ENCODE measurements at regions not wholly inside any gene's neighbourhood (a gene's known extent, or its start where the extent isn't known, plus 50 kb on each side); places are given as distances from the start of the nearest gene placed in this dataset.
A peak's percentile ranks its signal among the peaks of the same experiment; 100 is the strongest.

DNA sequence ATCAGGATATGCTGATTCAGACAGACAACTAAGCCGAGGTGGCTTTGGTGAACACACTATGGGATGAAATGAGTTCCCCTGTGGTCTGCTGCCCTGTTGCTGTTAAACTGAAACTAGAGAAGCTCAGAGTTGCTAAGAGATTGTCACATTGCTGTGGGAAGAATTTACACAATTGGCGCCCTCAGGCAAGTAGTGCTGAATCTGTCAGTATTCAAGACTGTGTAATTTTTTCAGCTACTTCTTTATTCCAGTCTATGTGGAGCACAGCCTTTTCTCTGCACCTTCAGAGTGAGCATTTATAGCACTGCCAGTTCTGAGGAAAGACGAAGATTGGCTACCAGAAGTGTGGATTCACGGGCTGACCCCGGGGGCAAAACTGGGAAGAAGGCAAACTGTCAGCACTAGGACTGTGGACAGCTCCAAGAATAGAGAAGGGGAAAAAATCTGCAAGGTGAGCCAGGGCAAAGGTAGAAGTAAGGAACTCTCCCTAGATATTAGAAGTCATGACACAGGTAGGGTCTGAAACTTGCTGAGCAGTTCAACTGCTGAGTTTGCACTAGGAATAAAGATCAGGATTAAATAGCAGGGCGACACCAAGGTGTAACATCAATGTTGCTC, 218.8 kb upstream of the TMPO start:
- no peak for DNase-seq

DNA sequence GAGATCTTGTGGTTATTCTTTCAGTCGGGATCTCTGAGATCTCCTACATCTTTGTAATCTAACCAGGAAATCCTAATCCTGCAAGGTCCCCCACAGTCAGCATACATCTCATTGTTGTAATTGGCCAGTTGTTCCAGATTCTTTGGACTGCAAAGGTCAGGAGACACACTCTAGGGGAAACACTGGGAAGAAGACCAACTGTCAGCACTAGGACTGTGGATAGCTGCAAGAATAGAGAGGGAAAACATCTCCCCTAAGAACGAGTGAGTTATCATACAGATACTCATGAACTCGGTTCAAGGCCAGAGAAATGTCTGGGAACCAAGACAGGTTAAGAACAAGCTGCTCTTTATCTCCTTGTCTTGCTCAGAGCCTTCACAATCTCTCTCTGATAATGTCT, 217.9 kb upstream of the TMPO start:
- no peak for DNase-seq

DNA sequence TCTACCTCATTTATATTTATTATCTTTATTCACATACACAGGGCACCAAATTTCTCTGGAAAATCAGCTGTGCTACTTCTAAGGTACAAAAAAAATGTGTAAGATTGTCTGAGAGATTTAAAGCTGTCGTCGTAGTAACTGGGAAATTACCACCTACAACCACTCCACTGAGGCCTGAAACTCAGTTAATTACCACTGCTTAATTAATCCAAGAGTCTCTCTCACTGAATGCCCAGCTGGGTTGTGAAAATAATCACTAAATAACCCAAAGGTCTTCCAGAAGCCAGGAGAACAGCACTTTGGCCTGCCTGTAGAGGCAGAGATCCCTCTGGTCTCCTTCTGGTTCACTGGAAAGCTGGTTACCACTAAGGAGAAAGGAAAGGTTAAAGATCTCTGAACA, 207.2 kb upstream of the TMPO start:
- no peak for DNase-seq

DNA sequence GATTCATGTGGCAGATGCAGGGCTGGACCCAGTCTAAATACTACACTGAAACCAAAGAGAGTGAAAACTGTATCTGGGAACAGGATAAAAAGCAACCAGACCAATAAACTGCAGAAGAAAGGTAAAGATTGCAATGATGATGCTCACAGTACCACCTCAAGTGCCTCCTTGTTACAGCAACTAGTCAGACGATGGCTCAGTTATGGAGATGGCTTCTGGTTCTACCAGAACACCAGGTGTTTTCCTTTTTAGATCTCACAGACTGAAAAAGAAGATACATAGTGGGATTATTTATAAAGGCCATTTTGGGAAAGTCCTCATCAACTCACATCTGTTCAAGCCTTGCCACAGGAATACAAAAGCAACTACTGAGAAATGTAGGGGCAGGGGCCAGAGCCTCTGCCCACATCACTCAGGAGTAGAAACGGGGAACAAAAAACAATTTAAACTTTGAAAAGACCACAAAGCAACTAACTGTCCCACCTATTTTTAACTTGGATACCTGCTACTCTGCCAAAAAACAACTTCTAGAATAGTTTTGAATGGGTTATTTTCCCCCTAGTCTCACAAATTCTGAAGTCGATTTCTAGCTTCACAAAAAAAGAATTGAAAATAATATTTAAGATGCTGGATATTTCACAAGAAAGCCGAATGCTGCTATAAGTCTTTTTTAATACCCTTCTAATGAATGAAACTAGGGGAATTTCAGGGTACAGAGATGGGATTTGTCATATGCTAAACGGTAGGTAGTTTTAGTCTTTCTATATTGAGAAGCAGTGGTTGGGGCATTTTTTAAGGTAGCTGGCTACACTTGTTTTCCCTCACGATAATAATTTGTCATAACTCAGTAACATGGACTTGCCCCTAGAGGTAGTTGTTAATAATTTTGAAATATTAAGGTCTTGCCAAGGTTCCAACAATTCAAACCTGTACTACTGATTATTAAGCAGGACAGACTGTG, 197.2 kb upstream of the TMPO start:
- no peak for DNase-seq

GRCh38 chr12:98319716-98320425, 195.5 kb upstream of the TMPO start:
- no peak for DNase-seq

DNA sequence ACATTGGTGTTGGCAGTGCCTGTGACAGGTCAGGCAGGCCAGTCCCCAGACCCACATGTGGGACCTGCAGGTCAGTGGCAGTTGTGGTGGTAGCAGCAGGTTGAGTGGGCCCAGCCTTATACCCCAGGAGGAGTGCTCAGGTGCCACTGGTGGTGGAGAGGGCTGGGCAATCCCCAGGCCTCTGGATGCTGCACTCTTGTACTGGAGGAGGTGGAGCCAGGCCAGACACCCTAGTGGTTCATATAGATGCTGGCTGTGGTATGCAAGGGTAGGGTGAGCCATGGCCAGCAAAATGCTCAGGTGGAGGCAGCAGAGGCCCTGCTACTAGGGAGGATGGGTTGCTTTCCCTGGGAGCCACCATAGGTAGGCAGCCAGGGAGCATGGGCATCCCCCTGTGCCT, 190.4 kb upstream of the TMPO start:
- no peak for DNase-seq

DNA sequence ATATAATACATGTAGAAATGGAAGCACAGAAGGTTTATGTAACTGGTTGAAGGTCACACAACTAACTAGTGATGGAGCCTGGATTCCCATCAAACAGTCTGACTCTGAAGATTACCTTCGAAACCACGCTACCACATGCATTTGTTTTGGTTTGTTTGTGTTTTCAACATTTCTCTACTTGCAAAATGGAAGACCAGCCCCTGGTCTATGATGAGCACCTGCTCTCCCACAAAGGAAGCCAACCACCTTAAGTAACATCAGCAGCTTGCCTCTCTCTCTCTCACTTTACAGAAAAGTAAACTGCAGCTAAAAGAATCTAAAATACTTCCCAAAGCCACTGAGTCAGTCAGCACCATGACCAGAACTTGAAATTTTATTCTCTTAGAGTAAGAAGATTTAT, 186.9 kb upstream of the TMPO start:
- DNase-seq: no peak

GRCh38 chr12:98329589-98329988, 185.8 kb upstream of the TMPO start:
- no peak for DNase-seq

- no peak for DNase-seq
Measured at GRCh38 chr12:98332642-98333041, 182.7 kb upstream of the TMPO start.

DNA sequence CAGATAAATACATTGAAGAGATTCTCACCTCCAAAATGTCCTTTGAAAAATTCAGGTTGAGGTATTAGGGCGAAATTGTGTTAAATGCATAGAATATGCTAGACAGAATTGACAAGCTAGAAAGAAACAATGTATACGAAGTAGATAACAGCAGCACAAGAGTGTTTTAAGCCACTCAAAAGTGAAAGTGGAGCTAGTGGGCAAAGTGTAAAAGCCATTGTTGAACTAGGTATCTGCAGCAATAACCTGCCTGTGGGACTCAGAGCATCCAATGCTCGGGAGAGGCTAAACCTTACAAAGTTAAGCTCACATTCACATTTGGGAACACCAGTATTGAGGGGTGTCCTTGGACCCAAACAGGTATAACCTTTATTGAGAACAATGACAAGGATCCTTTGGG, 180.6 kb upstream of the TMPO start:
- no peak for DNase-seq

GRCh38 chr12:98341026-98341425, 174.4 kb upstream of the TMPO start:
- no peak for DNase-seq

- DNase-seq: no peak
Measured at GRCh38 chr12:98341732-98342131, 173.7 kb upstream of the TMPO start.

DNA sequence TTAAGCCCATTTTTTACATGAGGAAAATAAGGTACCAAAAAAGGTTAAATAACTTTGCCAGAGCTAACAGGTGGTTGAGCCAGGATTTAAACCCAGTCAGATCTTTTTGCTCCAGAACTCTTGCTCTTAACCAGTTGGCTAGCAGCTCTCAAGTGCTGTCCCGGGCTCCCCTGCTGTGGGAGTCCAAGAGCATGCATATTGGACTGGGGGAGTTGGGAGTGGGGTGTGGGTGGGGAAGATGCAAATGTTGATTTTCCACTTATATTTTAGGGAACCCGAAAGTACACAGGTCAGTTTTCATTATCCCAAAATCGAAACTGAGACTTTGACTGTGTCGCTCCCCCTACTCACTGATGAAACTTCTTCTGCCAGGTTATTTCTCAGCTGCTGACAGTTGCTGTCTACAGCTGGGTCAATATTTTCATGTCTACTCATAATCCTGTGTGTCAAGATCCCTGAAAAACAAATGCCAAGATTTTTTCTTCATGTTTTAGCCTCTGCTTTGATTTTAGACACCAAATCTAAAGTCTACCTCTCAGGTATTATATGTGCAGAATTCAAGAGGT, 172.3 kb upstream of the TMPO start:
- DNase-seq: peak; percentile 8

DNA sequence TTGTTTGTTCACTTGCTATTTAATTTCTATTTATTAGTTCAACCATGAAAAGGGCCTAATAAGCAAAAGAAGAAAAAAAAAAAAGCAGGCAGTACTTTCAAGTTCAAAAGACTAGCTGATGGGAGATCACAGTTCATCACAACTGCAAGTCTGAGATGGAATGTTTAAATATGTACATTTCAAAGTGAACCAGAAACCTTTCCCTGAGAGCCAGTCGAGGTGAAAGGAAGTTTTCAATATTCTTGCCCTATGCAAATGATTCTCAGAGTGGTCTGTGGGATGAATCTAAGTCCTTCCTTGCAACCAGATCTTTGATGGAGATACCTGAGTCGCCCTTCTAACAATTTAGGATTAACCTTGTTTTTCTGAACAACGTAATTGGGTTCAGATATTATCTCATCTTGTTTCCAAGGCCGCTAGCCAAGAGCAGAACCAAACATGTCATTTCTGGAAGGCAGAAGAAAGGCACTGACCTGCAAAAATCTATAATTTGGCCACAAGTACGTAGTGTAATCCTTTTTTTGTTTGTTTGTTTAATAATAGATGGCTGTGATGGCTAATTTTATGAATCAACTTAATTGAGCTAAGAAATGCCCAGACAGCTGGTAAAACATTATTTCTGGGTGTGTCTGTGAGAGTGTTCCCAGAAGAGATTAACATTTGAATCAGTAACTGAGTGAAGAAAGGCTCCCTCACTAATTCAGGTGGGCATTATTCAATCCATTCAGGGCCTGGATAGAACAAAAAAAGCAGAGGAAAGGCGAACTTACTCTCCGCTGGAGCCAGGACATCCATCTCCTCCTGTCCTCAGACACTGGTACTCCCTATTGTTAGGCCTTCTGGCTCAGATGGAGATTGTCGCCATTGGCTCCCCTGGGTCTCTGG, 171.1 kb upstream of the TMPO start:
- DNase-seq: no peak

GRCh38 chr12:98345308-98345876, 170.0 kb upstream of the TMPO start:
- DNase-seq: no peak

GRCh38 chr12:98351089-98351488, 164.3 kb upstream of the TMPO start:
- DNase-seq: no peak

- no peak for DNase-seq
Measured at GRCh38 chr12:98351784-98352183, 163.6 kb upstream of the TMPO start.

- no peak for DNase-seq
Measured at GRCh38 chr12:98352218-98352811, 163.1 kb upstream of the TMPO start.

DNA sequence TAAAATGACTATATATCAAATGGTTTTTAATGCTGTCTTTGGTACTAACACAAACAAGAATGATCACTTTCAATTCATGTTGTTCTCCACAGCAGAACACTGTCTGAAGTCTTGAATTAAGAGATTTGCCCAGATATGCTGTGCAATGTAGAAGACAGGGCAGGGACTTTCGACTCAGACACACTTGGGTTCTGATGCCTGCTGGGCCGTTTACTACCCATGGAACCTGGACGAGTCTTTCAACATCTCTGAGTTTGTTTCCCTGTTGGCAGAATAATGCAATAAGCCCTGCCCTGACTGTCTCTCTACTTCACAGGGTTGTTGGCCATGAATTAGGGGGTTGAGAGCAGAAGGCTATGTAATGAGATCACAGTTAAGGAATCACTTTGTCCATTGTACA, 162.6 kb upstream of the TMPO start:
- no peak for DNase-seq

GRCh38 chr12:98354520-98355035, 160.8 kb upstream of the TMPO start:
- DNase-seq: no peak

DNA sequence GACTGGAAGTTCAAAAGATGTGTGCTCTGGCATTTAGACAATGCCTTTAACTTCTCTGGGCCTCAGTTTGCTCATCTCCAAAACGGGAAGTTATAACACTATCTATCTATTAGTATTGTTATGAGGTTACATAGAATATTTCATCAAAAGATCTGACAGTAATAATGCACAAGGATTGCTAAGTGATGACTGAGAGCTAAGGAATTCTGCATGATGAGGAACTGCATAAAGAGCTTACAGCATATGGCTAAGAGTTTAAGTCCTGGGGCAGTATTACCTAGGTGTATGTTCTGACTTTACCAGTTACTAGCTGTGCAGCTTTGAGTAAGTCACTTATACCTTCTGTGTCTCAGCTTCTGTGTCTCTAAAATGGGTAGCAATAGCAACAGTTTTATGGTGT, 160.1 kb upstream of the TMPO start:
- DNase-seq: no peak
